Suprapubic skin (tissue), 4 donors: ENCODE measurements at regions not wholly inside any gene's neighbourhood (a gene's known extent, or its start where the extent isn't known, plus 50 kb on each side); places are given as distances from the start of the nearest gene placed in this dataset.

Source experiments
- DNase-seq, 2 donors: peaks; one replicate each; pipeline ENCODE4 v3.0.0-alpha.2; 2019; ENCODE audit warnings: low spot score in 2 of 2
- H3K27ac ChIP-seq: fragments of 200-600 bp; sonication (generic); one replicate; pipeline ENCODE4 v1.5.1; 2019
- H3K27me3 ChIP-seq: fragments of 200-600 bp; sonication (generic); one replicate; pipeline ENCODE4 v1.5.1; 2019
- H3K36me3 ChIP-seq: fragments of 200-600 bp; sonication (generic); one replicate; pipeline ENCODE4 v1.5.1; 2019
- H3K4me1 ChIP-seq: fragments of 200-600 bp; sonication (generic); one replicate; pipeline ENCODE4 v1.5.1; 2019
- H3K4me3 ChIP-seq: fragments of 200-600 bp; sonication (generic); one replicate; pipeline ENCODE4 v1.5.1; 2019; ENCODE audit warnings: mild to moderate bottlenecking
- H3K9me3 ChIP-seq: fragments of 200-600 bp; sonication (generic); one replicate; pipeline ENCODE4 v1.5.1; 2019
- EP300 ChIP-seq: sonication (generic); formaldehyde crosslinking; IDR thresholded peaks from one replicate; pipeline ENCODE4 v1.6.1; 2017; ENCODE audit warnings: antibody characterized with exemption
- POLR2A ChIP-seq, 2 donors: fragments of 450-650 bp; IDR thresholded peaks; one replicate each; pipeline ENCODE4 v1.6.1; 2017; ENCODE audit warnings: antibody characterized with exemption in 2 of 2, mild to moderate bottlenecking in 2 of 2, moderate library complexity in 2 of 2
- POLR2AphosphoS5 ChIP-seq, 3 donors: sonication (generic); formaldehyde crosslinking; IDR thresholded peaks; one replicate each; pipeline ENCODE4 v1.6.1; 2017; ENCODE audit warnings: antibody characterized with exemption in 3 of 3
- WGBS: methylation state at CpG from one replicate; pipeline ENCODE4 v1.1.5; 2018; 5-methylcytosine and 5-hydroxymethylcytosine counted together
- TF ChIP-seq, protein P1 (sequence below), 2 donors: fragments of 200-600 bp in 1 of 2; fragments of 450-650 bp in 1 of 2; sonication (generic) in 1 of 2; IDR thresholded peaks; one replicate each; pipeline ENCODE4 v1.5.1; 2016 to 2019; ENCODE audit warnings: antibody characterized with exemption in 2 of 2, mild to moderate bottlenecking in 1 of 2, moderate library complexity in 1 of 2

GRCh38 chr2:121088251-121089165 lies 196.5 kb downstream of the TFCP2L1 start:
- TF ChIP-seq POLR2A (IDR thresholded peaks at IDR 0.05) = no peak
- TF ChIP-seq POLR2AphosphoS5 (IDR thresholded peaks at IDR 0.05) = no peak
- TF ChIP-seq, protein P1, sequence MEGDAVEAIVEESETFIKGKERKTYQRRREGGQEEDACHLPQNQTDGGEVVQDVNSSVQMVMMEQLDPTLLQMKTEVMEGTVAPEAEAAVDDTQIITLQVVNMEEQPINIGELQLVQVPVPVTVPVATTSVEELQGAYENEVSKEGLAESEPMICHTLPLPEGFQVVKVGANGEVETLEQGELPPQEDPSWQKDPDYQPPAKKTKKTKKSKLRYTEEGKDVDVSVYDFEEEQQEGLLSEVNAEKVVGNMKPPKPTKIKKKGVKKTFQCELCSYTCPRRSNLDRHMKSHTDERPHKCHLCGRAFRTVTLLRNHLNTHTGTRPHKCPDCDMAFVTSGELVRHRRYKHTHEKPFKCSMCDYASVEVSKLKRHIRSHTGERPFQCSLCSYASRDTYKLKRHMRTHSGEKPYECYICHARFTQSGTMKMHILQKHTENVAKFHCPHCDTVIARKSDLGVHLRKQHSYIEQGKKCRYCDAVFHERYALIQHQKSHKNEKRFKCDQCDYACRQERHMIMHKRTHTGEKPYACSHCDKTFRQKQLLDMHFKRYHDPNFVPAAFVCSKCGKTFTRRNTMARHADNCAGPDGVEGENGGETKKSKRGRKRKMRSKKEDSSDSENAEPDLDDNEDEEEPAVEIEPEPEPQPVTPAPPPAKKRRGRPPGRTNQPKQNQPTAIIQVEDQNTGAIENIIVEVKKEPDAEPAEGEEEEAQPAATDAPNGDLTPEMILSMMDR (IDR thresholded peaks at IDR 0.05) = no peak
- no peak for TF ChIP-seq EP300
- Histone ChIP-seq H3K4me3 (no peak overlapping the region), H3K9me3 (peaks cover 4% of the 10 kb centered on the region), H3K36me3 (no peaks in the 10 kb centered on the region), H3K4me1 (peaks cover 7% of the 10 kb centered on the region), H3K27me3 (peaks cover 8% of the 10 kb centered on the region), H3K27ac (no peak overlapping the region)
- no peak for DNase-seq
- 58% methylated on average over 15 of the region's 27 CpGs for WGBS

GRCh38 chr2:121089166-121089510 lies 195.9 kb downstream of the TFCP2L1 start:
- Histone ChIP-seq H3K9me3 (peaks cover 4% of the 10 kb centered on the region), H3K4me3 (no peak overlapping the region), H3K27me3 (peaks cover 4% of the 10 kb centered on the region), H3K36me3 (no peaks in the 10 kb centered on the region), H3K4me1 (peaks cover 7% of the 10 kb centered on the region), H3K27ac (no peak overlapping the region)
- WGBS = 65% methylated on average over 11 of the region's 11 CpGs
- no peak for TF ChIP-seq POLR2A (IDR thresholded peaks at IDR 0.05)
- TF ChIP-seq, protein P1 (IDR thresholded peaks at IDR 0.05) = no peak
- TF ChIP-seq POLR2AphosphoS5 (IDR thresholded peaks at IDR 0.05) = no peak
- TF ChIP-seq EP300 = no peak
- no peak for DNase-seq

- WGBS = 82% methylated on average over 18 of the region's 18 CpGs
- no peak for DNase-seq
- H3K36me3 ChIP-seq = no peaks in the 10 kb centered on the region
- no peaks in the 10 kb centered on the region for H3K27me3 ChIP-seq
- no peak overlapping the region for H3K27ac ChIP-seq
- no peak overlapping the region for H3K4me3 ChIP-seq
- peaks cover 9% of the 10 kb centered on the region for H3K4me1 ChIP-seq
- H3K9me3 ChIP-seq = peaks cover 4% of the 10 kb centered on the region
- TF ChIP-seq POLR2A (IDR thresholded peaks at IDR 0.05) (no peak), EP300 (no peak), POLR2AphosphoS5 (IDR thresholded peaks at IDR 0.05) (no peak)
- TF ChIP-seq, protein P1 (IDR thresholded peaks at IDR 0.05) = no peak
These were observed 194.8 kb downstream of the TFCP2L1 start for GRCh38 chr2:121090088-121090715.

DNA sequence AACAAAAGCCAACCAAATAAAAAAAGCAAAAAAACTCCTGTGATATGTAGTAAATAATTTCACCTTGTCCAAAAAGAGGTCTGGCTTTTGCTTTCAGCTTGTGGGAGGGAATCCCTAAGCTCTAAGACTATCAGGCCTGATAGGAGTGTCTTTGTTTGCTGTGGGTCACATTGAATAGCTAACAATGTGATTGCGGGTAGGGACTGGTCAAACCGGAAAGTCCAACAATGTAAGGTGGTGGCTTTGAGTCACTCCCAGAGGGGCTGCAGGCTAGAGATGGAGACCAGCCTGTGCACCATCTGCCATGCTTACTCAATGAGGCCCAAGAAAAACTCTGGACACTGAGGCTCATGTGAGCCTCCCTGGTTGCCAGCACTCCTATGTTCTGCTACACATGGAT lies 192.9 kb downstream of the TFCP2L1 start:
- 67% methylated on average over 2 of the region's 2 CpGs for WGBS
- DNase-seq = no peak
- Histone ChIP-seq H3K4me3 (no peak overlapping the region), H3K9me3 (peaks cover 4% of the 10 kb centered on the region), H3K27ac (no peak overlapping the region), H3K4me1 (peaks cover 12% of the 10 kb centered on the region), H3K27me3 (no peaks in the 10 kb centered on the region), H3K36me3 (no peaks in the 10 kb centered on the region)
- TF ChIP-seq POLR2A (IDR thresholded peaks at IDR 0.05) = no peak
- TF ChIP-seq EP300 = no peak
- TF ChIP-seq, protein P1 (IDR thresholded peaks at IDR 0.05) = no peak
- no peak for TF ChIP-seq POLR2AphosphoS5 (IDR thresholded peaks at IDR 0.05)

DNA sequence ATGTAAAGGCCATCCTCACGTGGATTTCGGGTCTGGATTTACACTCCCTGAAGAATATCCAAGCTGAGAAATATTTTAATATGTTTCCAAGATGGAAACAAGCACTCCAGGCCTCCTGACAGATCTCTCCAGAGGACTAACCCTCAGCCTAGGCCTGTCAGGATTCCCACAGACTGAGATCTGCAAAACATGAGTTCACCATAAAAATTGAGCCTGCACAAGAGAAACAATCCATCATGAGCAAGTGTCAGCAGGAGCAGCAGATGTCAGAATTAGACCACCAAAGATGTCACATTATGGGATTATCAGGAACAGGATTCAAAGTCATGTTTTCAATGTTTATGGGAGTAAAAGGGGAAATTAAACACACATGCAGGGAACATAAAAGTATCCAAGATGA lies 191.3 kb downstream of the TFCP2L1 start:
- no peak overlapping the region for H3K27ac ChIP-seq
- TF ChIP-seq, protein P1 (IDR thresholded peaks at IDR 0.05) = no peak
- no peak for TF ChIP-seq POLR2A (IDR thresholded peaks at IDR 0.05)
- no peak for TF ChIP-seq EP300
- no peak for TF ChIP-seq POLR2AphosphoS5 (IDR thresholded peaks at IDR 0.05)
- no peak for DNase-seq
- no peaks in the 10 kb centered on the region for H3K27me3 ChIP-seq
- peaks cover 9% of the 10 kb centered on the region for H3K4me1 ChIP-seq
- 53% methylated on average over 2 of the region's 2 CpGs for WGBS
- H3K36me3 ChIP-seq = no peaks in the 10 kb centered on the region
- peaks cover 4% of the 10 kb centered on the region for H3K9me3 ChIP-seq
- no peak overlapping the region for H3K4me3 ChIP-seq
